Amygdala (tissue), 56 donors: ENCODE measurements at regions not wholly inside any gene's neighbourhood (a gene's known extent, or its start where the extent isn't known, plus 50 kb on each side); places are given as distances from the start of the nearest gene placed in this dataset.

Experiments used
- DNase-seq, 56 donors: peaks; one replicate each; lab custom pipeline; 2025; lab: John Stamatoyannopoulos, UW

DNA sequence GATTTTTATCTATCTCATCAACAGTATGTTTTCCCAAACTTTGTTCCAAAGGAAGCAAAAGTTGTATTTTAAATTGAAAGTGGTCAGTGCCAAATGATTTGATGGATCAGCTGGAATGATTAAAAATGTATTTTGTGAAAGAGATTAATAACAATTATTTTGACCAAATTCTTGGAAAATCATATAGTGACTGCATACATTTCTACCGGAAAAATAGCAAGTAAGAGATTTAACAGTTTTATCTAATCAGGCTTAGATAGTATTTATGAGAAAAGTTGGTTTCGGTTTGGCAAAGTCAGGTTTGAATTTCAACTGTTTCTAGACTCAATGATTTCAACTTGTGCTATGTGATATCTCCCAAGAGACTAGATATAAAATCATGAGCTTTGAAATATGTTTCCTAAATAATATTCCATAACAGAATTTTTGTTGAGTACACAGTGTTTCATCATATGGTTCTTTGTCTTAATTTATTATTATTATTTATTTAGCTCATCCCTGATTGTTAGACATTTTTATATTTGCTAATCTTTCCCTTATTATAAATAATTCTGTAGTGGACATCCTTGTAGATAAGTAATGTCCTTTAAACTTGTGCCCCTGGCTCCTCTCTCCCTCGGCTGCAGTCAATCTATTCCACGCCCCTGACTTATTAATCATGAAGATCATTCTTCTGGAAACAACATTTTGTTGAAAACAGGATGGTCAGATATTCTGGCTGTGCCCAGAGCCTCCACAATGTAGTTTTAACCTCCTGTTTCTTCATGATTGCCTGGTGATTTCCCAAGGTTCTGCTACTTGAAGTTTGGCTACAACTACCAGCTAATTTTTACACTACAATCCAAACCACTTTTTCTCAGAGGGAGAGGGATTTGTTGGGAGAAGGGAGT lies 520.7 kb upstream of the TCF4 start:
- DNase-seq = no peak

- DNase-seq = no peak
Observed at GRCh38 chr18:56107821-56108477, 520.0 kb upstream of the TCF4 start.

- DNase-seq = no peak
Observed at GRCh38 chr18:56100090-56100722, 512.2 kb upstream of the TCF4 start.

GRCh38 chr18:56097621-56098020 lies 509.6 kb upstream of the TCF4 start:
- DNase-seq = no peak

- no peak for DNase-seq
Observed at GRCh38 chr18:56096861-56097260, 508.9 kb upstream of the TCF4 start.

DNA sequence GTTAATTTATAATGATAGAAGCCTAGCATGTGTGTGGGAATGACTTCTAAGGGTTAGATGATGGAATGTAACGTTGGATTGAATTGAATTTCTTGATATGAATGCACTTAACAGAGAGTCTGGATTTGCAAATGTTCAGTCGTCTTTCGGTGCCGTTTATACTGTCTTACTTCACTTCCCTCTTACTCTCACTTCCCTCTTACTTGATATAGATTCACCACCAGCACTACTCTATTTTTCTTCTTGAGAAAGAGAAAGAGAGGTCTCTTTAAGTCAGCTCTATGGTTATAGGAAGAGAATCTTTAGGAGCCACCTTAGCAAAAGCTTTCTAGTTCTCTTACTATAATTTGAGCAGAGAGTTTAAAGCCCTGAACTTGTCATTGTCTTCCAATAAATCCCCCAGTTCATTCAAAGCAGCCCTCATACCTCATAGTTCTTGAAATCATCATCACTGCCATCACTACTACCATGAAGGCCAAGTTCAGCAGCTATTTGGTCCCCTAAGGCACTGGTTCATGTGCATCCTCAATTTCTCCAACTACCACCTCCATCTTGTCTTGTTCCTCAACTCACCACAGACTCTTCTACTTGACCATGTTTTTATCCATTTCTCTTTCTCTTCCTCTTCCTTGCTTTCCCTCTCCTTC lies 501.7 kb upstream of the TCF4 start:
- no peak for DNase-seq

DNA sequence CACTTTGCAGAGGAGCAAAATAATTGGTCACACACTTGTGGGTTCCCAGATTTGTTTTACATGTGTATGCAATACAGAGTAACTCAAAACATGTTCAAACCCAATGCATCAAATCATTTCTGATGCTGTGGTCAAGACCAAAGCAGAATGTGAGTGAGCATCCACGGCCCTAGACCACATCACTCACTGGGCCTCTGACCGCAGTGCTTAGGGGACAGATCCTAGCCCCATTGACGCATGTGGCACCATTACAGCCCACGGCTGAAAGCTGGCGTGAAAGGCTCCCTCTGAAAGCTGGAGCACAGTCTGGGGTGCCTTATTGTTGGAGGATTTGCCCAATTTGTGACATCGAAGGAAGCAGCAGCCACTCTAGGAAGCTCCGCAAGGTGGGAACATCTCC lies 498.8 kb upstream of the TCF4 start:
- no peak for DNase-seq

GRCh38 chr18:56086176-56086575 lies 498.2 kb upstream of the TCF4 start:
- no peak for DNase-seq

- no peak for DNase-seq
Observed at GRCh38 chr18:56085551-56085950, 497.6 kb upstream of the TCF4 start.

GRCh38 chr18:56083523-56084287 lies 495.7 kb upstream of the TCF4 start:
- peak in 3 of 56 donors; percentile 4 to 23 (median 5) for DNase-seq

DNA sequence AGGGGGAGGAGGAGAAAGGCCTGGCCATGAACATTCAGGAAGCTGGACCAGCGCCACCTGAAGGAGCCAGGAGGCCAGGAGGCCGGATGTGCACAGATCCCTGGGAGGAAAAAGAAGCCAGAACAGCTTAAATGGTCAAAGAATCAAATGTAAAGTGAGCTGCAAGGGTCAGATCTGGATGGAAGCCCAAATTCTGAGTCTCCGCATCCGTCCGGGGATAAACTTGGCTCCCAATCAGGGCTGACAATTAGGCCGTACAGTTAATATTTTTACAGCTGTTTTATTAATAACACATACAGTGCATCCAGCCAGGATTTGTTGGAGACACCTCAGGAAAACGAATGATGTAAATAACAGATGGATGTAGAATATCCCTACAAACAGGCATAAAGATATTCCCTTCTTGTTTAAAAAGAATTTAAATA lies 495.1 kb upstream of the TCF4 start:
- DNase-seq = peak in 3 of 56 donors; percentile 3 to 10 (median 6)

GRCh38 chr18:56076723-56077122 lies 488.7 kb upstream of the TCF4 start:
- no peak for DNase-seq

GRCh38 chr18:56068701-56069100 lies 480.7 kb upstream of the TCF4 start:
- DNase-seq = no peak

GRCh38 chr18:56067969-56068671 lies 480.1 kb upstream of the TCF4 start:
- no peak for DNase-seq

DNA sequence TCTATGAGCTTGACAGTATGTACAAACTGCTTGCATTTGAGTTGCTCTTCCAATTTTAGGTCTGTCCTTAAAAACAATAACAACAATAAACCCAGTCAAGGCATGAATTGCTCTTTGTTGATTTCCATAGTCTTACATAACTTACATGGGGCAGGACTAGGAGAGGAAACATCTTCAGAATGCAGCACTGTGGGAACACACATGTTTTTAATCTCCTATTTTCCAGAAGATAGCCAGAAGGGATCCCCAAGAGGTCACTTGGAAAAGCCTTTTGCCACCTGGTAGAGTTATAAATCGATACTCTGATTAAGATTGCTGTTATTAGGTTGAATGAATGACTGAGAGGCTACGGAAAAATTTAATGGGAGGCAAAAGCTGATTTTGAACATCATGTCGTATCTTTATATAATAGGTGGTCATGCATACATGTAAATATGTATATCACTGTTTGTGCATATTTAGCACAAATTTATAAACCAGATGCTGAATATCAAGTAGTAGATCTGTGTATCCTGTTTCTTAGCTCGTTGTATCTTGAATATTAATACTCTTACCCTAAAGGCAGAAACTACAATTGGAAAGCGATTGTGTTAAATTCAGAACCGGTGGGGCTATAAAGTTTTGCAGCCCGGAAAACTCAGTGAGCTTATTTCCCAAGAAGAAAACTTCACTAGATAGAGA lies 479.4 kb upstream of the TCF4 start:
- no peak for DNase-seq

- no peak for DNase-seq
Observed at GRCh38 chr18:56066524-56067213, 478.7 kb upstream of the TCF4 start.

DNA sequence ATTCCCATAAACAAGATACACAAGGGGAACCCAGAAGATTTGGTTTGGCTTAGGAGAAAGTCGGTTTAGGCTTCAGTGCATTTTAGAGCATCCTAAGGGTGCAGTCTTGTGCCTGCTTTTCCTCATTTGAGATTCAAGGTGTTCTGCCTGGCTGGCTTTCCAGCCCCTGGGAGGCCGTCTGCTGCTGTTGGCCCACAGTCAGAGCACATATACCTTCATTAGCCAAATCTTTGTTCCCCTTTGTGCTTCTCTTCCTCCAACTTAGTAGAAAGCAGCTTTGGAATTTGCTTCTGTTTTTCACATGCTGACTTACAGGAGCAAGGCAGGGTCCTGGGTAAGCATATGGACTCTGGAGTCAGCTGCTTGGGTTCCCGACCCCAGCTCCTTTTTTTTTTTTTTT lies 477.1 kb upstream of the TCF4 start:
- no peak for DNase-seq

DNA sequence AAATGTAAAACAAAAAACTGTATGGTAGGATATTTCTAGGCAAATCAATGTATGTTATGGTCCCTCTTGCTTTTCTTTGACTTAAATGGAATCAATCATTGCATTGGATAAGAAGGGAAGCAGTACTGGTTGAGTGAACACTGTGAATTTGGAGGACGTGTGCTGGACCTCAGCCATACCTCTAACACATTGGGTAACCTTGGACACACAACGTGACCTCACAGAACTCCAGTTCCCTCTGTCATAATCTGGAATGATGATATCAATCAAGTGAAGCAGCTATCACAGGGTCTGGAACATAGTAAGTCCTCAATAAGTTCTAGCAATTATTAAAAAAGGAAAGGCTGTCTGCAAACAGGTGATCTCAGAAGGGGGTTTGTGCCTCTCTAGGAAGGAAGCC lies 474.9 kb upstream of the TCF4 start:
- DNase-seq = no peak
